Esophagus squamous epithelium (tissue), 5 donors: ENCODE measurements at regions not wholly inside any gene's neighbourhood (a gene's known extent, or its start where the extent isn't known, plus 50 kb on each side); places are given as distances from the start of the nearest gene placed in this dataset.

Source experiments
- DNase-seq: peaks from one replicate; lab custom pipeline; 2025; lab: John Stamatoyannopoulos, UW
- H3K27ac ChIP-seq, 4 donors: fragments of 200-600 bp; sonication (generic); one replicate each; pipeline ENCODE4 v1.5.1; 2016 to 2019; ENCODE audit warnings: mild to moderate bottlenecking in 1 of 4
- H3K27me3 ChIP-seq, 4 donors: fragments of 200-600 bp; sonication (generic); 1 replicate in 3 of 4; 2 replicates in 1 of 4; pipeline versions ENCODE4 v1.5.1 to v1.6.0; 2017 to 2021; ENCODE audit warnings: antibody characterized with exemption in 1 of 4
- H3K36me3 ChIP-seq, 3 donors: fragments of 200-600 bp; sonication (generic); one replicate each; pipeline ENCODE4 v1.5.1; 2016 to 2019
- H3K4me1 ChIP-seq, 3 donors: fragments of 200-600 bp; sonication (generic); one replicate each; pipeline ENCODE4 v1.5.1; 2017 to 2019
- H3K4me3 ChIP-seq, 4 donors: fragments of 200-600 bp; sonication (generic); 1 replicate in 3 of 4; 2 replicates in 1 of 4; pipeline ENCODE4 v1.5.1; 2016 to 2019; ENCODE audit warnings: mild to moderate bottlenecking in 2 of 4, moderate library complexity in 1 of 4
- H3K9me3 ChIP-seq, 3 donors: fragments of 200-600 bp; sonication (generic); one replicate each; pipeline ENCODE4 v1.5.1; 2016 to 2019
- POLR2A ChIP-seq, 4 donors: fragments of 450-650 bp; IDR thresholded peaks; one replicate each; pipeline ENCODE4 v1.6.1; 2017; ENCODE audit warnings: antibody characterized with exemption in 4 of 4, mild to moderate bottlenecking in 4 of 4, moderate library complexity in 3 of 4
- WGBS, 2 donors: methylation state at CpG; one replicate each; pipeline ENCODE4 v1.1.5; 2018; 5-methylcytosine and 5-hydroxymethylcytosine counted together
- intact Hi-C: fragments of 100-400 bp; cut with DNase I; formaldehyde crosslinking; loops from one replicate; pipeline ENCODE4 v1.15.0; 2022
- TF ChIP-seq, protein P1 (sequence below), 6 experiments: fragments of 450-650 bp in 4 of 6; fragments of 200-600 bp in 2 of 6; sonication (generic) in 2 of 6; IDR thresholded peaks; one replicate each; pipeline ENCODE4 v1.5.1; 2016 to 2019; ENCODE audit warnings: antibody characterized with exemption in 6 of 6, mild to moderate bottlenecking in 4 of 6, moderate library complexity in 4 of 6
- donor health status: DM: yes; HTN: yes; CAD: no.

- H3K27me3 ChIP-seq: no peaks in the 10 kb centered on the region
- 82 to 84% methylated on average over 1 of the region's 1 CpG for WGBS, 2 donors
- no peaks in the 10 kb centered on the region for H3K36me3 ChIP-seq
- intact Hi-C loops: no loop called here
- DNase-seq: no peak
- H3K9me3 ChIP-seq: no peaks in the 10 kb centered on the region
- no peak for TF ChIP-seq POLR2A (IDR thresholded peaks at IDR 0.05)
- TF ChIP-seq, protein P1, sequence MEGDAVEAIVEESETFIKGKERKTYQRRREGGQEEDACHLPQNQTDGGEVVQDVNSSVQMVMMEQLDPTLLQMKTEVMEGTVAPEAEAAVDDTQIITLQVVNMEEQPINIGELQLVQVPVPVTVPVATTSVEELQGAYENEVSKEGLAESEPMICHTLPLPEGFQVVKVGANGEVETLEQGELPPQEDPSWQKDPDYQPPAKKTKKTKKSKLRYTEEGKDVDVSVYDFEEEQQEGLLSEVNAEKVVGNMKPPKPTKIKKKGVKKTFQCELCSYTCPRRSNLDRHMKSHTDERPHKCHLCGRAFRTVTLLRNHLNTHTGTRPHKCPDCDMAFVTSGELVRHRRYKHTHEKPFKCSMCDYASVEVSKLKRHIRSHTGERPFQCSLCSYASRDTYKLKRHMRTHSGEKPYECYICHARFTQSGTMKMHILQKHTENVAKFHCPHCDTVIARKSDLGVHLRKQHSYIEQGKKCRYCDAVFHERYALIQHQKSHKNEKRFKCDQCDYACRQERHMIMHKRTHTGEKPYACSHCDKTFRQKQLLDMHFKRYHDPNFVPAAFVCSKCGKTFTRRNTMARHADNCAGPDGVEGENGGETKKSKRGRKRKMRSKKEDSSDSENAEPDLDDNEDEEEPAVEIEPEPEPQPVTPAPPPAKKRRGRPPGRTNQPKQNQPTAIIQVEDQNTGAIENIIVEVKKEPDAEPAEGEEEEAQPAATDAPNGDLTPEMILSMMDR (IDR thresholded peaks at IDR 0.05): no peak
- H3K27ac ChIP-seq: no peak overlapping the region
- H3K4me1 ChIP-seq: no peaks in the 10 kb centered on the region
- H3K4me3 ChIP-seq: no peak overlapping the region
Measured at GRCh38 chr15:38174691-38175090, 77.9 kb upstream of the SPRED1 start.

GRCh38 chr15:38176155-38176554, 76.5 kb upstream of the SPRED1 start:
- Histone ChIP-seq H3K4me3 (no peak overlapping the region), H3K9me3 (no peaks in the 10 kb centered on the region), H3K27me3 (no peaks in the 10 kb centered on the region), H3K27ac (no peak overlapping the region), H3K36me3 (no peaks in the 10 kb centered on the region), H3K4me1 (no peaks in the 10 kb centered on the region)
- TF ChIP-seq, protein P1 (IDR thresholded peaks at IDR 0.05): no peak
- TF ChIP-seq POLR2A (IDR thresholded peaks at IDR 0.05): no peak
- intact Hi-C loops: no loop called here
- DNase-seq: no peak
- WGBS, 2 donors: 66 to 69% methylated on average over 4 of the region's 4 CpGs

GRCh38 chr15:38176691-38177090, 75.9 kb upstream of the SPRED1 start:
- H3K4me1 ChIP-seq: no peaks in the 10 kb centered on the region
- no peak overlapping the region for H3K27ac ChIP-seq
- DNase-seq: no peak
- no peak overlapping the region for H3K4me3 ChIP-seq
- H3K36me3 ChIP-seq: no peaks in the 10 kb centered on the region
- TF ChIP-seq POLR2A (IDR thresholded peaks at IDR 0.05): no peak
- TF ChIP-seq, protein P1 (IDR thresholded peaks at IDR 0.05): no peak
- intact Hi-C loops: no loop called here
- H3K9me3 ChIP-seq: no peaks in the 10 kb centered on the region
- no peaks in the 10 kb centered on the region for H3K27me3 ChIP-seq

GRCh38 chr15:38182900-38183299, 69.7 kb upstream of the SPRED1 start:
- H3K27ac ChIP-seq: no peak overlapping the region
- H3K4me1 ChIP-seq: no peaks in the 10 kb centered on the region
- TF ChIP-seq, protein P1 (IDR thresholded peaks at IDR 0.05): no peak
- TF ChIP-seq POLR2A (IDR thresholded peaks at IDR 0.05): no peak
- no peak for DNase-seq
- intact Hi-C loops: no loop called here
- no peaks in the 10 kb centered on the region for H3K27me3 ChIP-seq
- WGBS, 2 donors: 69 to 75% methylated on average over 3 of the region's 3 CpGs
- no peaks in the 10 kb centered on the region for H3K36me3 ChIP-seq
- no peaks in the 10 kb centered on the region for H3K9me3 ChIP-seq
- no peak overlapping the region for H3K4me3 ChIP-seq

GRCh38 chr15:38186507-38186906, 66.1 kb upstream of the SPRED1 start:
- 85 to 98% methylated on average over 3 of the region's 3 CpGs for WGBS, 2 donors
- TF ChIP-seq, protein P1 (IDR thresholded peaks at IDR 0.05): no peak
- no peak for TF ChIP-seq POLR2A (IDR thresholded peaks at IDR 0.05)
- intact Hi-C loops: no loop called here
- Histone ChIP-seq H3K4me1 (no peaks in the 10 kb centered on the region), H3K9me3 (no peaks in the 10 kb centered on the region), H3K27me3 (no peaks in the 10 kb centered on the region), H3K36me3 (no peaks in the 10 kb centered on the region), H3K27ac (no peak overlapping the region), H3K4me3 (no peak overlapping the region)
- DNase-seq: no peak
